Glomerular endothelial cell (primary cell): ENCODE measurements at regions not wholly inside any gene's neighbourhood (a gene's known extent, or its start where the extent isn't known, plus 50 kb on each side); places are given as distances from the start of the nearest gene placed in this dataset.
"Not testable (repeated sequence)": the region's sequence is repeated elsewhere in the genome, so short reads cannot be mapped to it uniquely, and the experiment has no call there.

Source experiments
- DNase-seq: peaks from one replicate; pipeline ENCODE4 v3.0.0-alpha.2; 2011; ENCODE audit warnings: low read depth, low spot score; ENCODE audit errors: extremely low read depth

DNA sequence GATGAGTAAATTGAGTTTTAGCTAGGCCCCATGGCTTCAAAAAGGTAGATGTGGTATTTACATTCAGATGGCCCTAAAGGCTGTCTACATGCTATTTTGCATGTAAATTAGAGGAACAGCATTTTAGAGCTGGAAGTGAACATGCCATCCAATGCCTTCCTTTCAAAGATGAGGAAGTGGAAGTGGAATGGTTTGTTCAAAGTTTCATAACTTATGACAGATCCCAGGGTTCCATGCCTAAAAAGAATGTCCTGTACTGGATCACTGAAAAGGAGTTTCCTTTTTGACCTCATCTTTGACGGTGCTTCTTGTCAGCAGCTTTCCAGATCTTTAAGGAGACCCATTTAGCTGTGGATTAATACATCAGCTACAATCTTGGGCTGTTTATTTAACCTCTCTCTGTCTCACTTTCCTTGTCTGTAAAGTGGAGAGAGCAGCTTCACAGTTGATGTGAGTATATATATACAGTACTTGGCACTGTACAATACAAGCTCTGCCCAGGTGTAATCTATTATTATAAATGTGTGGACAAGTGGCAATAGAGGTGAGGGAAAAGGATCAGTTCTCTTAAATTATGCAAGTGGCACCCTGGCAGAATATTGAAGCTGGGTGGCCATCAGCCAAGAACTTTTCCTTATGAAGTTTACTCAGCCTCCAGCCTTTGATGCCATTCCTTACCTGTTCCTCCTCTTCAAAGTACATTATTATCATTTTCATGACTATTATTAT is 68.7 kb upstream of the GOLGA8B start:
- no peak for DNase-seq

- no peak for DNase-seq
Measured at GRCh38 chr15:34650177-34650576, 66.7 kb upstream of the GOLGA8B start.

DNA sequence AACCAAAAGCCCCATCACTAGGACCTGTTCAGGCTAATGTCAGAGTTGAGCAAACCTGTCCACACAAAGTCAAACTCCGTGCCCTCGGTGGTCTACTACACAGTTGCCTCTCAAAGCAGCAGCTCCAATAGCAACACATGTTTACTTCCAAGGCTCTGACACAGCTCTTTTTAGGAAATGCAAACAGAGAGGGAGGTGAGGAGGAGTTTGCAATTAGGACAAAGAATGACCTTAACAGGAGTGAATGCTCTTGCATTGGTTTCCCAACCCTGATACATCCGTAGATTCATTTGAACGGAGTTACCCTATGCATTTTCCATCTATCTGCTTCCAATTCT is 64.8 kb upstream of the GOLGA8B start:
- DNase-seq: no peak

GRCh38 chr15:34647569-34648293 is 64.3 kb upstream of the GOLGA8B start:
- no peak for DNase-seq

- DNase-seq: no peak
Measured at GRCh38 chr15:34646918-34647317, 63.5 kb upstream of the GOLGA8B start.

GRCh38 chr15:34644851-34645250 is 61.4 kb upstream of the GOLGA8B start:
- no peak for DNase-seq

DNA sequence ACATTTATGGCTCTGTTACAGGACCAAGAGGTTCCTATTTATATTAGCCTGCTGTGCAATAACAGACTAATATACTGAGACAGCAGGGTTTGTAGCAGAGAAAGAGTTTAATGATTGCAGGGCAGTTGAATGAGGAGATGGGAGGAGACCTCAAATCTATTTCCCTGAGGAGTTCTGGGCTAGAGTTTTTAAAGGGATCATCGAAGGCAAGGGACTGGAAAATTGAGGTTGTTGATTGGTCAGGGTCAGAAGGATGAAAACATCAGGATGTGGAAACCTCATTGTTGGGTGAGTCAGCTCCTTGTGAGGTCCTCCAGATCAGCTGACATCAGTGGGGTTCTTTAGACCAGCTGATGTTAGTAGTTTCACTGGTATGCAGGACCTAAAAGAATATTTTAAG is 60.6 kb upstream of the GOLGA8B start:
- DNase-seq: no peak

DNA sequence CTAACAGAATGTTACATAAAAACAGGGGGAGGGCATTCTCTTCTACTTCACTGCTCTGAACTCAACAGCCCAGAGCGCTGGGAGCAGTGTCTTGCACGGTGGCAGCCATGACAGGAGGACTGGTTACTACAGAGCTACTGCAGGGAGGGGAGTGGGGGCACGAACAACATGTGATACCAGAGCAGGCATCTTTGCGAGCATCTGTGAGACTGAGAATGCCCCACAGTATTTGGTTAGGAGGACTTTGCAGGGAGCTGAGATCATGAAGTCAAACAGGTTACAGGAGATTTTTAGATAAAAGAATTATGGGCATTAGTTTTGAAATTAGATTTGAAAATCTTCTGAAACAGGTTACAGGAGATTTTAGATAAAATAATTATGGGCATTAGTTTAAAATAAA is 58.8 kb upstream of the GOLGA8B start:
- no peak for DNase-seq

GRCh38 chr15:34640661-34641060 is 57.2 kb upstream of the GOLGA8B start:
- no peak for DNase-seq

- DNase-seq: no peak
Measured at GRCh38 chr15:34637305-34637704, 53.9 kb upstream of the GOLGA8B start.

GRCh38 chr15:34633602-34634001 is 50.2 kb upstream of the GOLGA8B start:
- not testable (repeated sequence) for DNase-seq
